ENCODE measurements at regions not wholly inside any gene's neighbourhood (a gene's known extent, or its start where the extent isn't known, plus 50 kb on each side); places are given as distances from the start of the nearest gene placed in this dataset.
"Not testable (repeated sequence)": the region's sequence is repeated elsewhere in the genome, so short reads cannot be mapped to it uniquely, and the experiment has no call there.

DNA sequence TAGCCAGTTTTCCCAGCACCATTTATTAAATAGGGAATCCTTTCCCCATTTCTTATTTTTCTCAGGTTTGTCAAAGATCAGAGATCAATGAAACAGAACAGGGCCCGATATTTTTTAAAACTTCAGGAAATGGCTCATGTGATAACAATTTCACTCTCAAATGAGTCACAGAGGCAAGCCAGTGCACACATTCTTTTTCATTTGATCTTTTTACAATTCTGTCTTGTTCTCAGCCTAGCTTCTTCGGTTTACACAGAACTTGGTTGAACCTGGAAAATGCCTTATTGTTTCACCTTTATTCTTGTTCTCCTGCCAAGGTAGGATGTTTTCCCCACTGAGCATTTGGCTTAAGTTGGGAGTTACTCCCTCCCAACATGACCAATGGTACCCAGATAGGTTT lies 258.9 kb downstream of the COL12A1 start:
- peak; percentile 71 for DNase-seq

DNA sequence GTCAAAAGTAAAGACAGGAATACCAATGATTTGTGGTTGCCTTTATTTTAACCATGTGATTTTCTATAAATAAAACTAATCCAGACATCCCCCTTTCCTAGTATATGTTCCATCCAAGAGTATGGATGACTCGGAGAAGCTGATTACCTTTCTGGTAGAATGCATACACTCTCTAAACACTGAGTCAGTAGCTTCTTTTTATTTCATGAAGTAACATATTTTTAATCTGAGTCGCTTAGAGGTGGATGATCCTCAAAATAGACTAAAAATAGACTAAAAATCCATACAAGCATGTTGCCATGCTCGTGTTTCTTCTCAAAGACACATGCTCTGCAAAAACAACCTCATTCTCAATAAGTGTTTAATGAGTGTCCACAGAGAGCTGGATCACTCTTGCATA lies 263.7 kb downstream of the COL12A1 start:
- peak; percentile 49 for DNase-seq

DNA sequence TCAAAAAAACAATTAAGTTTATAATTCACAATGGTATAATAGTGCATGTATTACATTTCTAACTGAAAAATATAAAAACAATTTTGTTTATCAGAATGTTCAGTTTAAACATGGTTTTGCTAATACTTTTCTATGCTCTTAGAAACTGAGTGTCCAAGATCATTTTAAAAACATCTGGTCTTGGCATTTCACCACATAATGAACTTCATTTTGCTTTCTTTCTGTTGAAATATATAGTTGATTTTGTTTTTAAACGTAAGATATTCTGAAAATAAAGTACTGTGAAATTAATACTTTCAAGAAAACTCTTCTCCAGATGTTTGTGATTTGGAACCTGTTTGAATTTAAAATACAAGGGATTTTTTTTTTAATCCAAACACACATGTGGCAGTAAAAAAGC lies 264.4 kb downstream of the COL12A1 start:
- no peak for DNase-seq

DNA sequence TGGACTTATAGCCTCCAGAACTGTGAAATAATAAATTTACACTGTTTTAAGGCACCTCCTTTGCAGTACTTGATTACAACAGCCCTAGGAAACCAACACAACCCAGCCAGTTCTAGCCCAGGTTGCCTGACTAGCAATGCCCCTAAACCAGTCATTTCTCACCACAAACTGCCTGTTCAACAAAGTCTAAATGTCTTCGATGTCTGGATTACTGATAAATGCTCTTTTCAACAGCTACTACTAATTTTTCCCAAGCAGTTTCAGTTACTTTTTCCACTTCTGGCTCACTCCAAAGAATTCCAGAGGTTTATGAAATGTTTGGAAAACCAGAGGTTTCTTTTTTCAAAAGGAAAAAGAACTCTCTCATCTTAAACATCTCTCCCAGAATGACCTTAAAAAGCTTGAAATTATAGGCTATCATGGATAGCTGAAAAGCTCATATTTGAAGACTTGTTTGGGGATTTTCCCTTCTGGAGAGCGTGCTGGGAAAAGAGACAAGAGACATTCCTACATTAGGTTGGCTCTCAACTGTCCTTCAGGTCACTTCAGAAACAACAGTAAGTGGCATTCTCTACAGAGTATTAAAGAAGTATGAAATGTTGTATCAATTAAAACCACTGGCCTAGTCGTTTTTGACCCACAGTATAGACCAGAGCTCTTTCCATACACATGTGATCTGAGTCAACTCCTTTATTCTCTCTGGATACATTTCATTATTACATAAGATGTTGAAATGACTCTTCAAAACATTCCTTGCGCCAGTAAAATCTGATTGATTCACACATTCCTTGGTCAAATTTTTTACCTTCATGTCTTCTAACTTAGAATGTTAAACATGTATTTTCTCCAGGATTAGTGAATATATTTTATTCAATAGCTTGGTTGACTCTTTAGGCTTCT lies 265.9 kb downstream of the COL12A1 start:
- peak; percentile 55 for DNase-seq

DNA sequence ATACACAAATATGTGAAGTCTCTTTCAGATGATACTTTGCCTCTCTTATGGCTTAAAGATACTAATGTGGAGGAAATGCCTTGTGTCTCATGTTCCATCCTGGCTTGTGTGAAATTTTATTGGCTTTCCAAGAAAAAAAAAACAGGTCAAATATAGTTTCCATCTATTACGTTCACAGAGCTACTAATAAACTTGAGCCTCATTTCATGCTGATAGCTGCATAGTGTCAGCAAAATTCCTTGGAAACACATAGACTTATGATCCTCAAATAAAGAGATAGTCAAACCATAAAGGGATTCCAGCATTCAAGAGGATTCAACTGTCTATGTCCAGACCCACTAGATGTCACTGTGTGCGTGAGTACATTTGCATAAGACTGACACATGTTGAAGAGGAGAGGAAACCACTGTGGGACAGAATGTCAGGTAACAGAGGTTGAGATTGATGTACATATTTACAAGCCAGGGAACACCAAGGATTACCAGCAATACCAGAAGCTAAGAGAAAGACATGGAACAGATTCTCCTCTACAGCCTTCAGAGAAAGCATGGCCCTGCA lies 266.6 kb downstream of the COL12A1 start:
- DNase-seq: peak; percentile 41

DNA sequence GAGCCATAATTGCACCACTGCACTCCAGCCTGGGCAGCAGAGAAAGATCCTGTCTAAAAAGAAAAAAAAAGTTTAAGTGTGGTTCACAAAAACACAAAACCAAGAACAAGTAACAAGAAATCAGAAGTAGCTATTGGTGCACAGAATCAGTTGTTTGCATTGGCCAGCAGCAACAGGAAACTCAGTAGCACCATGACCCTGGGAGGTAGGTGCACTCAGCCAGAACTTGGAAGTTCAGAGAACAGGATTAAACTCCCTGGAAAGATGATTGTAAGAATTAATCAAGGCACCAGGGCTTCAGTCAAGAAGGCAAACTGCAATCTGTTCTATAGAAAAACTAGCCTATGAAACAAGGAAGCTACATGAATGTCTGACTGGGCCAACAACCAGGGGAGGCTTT lies 267.9 kb downstream of the COL12A1 start:
- DNase-seq: no peak

DNA sequence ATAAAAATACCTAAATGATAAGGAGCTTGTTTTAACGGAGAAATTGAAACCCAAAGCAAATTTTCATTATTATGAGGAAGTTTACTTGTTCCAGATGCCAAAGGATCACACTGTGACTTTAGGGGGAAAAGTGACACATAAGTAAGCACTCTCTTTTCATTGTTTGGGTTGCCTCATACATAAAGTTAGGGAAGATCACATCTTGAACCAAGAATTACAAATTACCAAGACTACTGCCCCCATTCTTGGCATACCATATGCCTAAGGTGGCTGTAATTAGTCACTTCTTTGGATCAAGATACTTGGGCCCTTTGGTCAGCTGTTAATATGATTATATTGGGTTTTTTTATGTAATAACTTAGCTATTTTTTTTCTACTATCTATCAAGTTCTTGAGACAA lies 269.0 kb downstream of the COL12A1 start:
- peak; percentile 86 for DNase-seq

DNA sequence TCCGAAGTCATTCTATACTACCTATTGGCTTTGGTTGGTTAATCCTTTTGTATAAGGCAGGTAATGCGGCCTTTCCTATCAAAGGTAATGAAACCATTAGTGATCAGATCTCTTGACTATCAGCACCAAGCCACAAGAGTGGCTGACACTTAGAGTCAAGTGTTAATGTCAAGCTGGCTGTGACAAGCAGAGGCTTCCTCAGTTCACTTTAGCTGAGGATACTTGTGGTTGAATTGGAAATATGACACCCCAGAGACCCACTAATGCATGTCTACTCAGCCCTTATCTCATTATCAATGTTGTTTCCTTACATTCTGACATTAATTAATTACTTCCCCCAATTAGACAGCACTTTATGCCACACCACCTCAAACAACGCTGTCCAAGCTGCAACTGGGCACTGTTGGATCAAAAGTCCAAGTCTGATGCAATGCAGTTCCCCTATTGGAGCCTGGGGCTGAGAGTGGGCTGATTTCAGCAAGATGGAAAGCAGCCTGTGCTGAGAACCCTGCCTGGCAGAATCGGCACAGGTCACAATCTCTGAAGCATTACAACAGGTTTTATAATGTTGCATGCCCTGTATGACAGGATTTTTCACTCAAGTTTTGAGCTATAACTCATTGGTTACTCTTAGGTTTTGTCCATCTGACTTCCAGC lies 273.5 kb downstream of the COL12A1 start:
- DNase-seq: no peak

DNA sequence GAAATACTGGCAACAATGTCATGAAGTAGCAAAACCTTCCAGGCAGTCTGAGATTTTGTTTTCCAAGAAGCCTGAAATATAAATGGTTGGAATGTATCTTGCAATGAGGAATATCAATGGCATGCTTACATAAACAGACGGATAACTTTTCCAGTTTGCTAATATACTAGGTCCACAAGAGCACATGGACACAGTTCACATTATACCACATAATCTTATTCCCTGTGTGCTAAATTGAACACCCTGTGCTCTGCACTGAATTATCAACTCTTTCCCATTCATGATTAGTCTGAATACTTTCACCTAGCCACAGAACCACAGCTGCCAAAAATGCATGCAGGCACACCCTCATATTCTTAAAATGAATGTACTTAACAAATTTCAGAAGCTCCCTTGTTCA lies 274.3 kb downstream of the COL12A1 start:
- DNase-seq: peak; percentile 87

DNA sequence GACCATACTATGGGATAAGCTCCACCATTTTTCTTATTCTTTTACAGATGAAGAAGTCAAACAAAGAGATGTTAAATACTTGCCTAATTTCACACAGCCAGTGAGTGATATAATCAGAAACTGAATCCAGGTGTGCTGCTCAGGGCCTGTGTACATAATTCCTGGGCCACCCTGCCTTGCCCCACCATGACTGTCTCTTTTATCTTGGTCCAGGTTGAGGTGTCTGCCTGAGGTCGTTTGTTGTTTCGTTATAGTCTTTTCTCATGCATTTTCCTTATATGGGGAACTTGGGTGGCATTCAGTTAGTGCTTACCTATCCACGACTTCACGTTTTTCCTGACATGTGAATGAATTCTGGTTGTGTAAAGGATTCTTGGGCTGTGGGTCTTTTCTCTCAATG lies 277.6 kb downstream of the COL12A1 start:
- DNase-seq: no peak

DNA sequence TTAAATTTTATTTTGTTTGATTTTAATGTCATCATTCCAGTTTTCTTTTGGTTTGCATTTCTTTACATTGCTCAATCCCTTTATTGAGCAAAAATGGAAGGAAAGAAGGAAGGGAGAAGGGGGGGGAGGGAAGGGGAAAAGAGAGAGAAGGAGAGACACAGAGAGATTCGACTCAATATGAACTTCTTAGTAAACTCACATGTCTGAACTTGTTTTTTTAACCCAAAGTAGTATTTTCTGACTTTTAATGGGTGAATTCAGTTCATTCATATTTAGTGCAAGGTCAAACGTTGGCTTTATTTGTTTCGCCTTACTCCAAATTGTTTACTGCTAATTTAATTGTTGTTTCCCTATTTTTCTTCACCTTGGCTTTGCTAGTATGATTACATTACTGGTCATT lies 278.6 kb downstream of the COL12A1 start:
- no peak for DNase-seq

DNA sequence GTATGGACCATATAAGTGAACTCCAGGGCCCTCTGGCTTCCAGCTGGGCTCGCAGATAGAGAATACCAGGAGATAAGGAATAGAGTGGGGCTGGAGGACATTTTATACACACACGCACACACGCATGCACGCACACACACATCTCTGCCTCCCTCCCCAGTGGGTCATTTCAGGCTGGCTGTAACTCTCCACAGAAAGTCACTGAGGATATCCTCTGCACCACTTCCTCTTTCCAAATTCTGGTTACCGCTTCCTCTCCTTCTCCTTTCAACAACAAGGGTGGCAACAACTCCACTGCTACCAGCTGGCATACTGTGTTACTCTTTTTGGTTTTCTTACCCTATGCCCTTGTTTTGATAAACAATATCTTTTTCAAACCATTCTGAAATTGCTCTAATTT lies 280.2 kb downstream of the COL12A1 start:
- no peak for DNase-seq

DNA sequence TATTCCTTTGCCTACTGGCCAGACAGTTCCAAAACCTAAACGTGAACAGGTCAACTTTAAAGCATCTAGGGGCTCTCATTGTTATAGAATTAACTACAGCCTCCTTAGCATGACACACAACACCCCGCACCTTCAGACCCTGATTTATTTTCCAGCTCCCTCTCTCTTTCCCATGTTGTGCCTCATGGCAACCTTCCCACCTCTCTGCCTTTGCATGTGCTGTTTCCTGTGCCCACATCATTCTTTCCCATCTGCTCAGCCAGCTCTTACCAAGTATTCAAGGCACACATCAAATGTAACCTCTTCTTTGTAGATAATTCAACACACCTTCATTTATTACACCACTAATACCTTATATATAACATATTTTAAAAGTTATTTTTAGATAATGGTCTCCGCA lies 291.0 kb downstream of the COL12A1 start:
- no peak for DNase-seq

DNA sequence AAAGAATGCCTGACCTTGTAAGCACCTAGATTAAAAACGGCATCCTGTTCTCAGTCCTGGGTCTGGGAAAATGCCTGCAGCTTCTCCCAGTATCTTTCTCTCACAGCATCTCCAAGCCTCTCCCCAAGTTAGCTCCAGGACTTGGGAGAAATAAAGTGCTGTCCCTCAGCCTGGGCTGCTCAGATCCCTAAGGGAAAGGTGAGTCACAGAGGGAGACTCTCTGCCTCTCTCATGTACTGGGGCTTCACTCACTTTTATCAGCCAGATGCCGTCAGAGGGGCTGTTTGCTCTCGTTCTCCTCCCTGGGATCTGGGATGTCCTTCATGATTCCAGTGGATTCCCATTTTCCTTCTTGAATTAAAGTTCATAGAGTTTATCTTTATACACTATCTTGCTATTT lies 293.6 kb downstream of the COL12A1 start:
- no peak for DNase-seq

DNA sequence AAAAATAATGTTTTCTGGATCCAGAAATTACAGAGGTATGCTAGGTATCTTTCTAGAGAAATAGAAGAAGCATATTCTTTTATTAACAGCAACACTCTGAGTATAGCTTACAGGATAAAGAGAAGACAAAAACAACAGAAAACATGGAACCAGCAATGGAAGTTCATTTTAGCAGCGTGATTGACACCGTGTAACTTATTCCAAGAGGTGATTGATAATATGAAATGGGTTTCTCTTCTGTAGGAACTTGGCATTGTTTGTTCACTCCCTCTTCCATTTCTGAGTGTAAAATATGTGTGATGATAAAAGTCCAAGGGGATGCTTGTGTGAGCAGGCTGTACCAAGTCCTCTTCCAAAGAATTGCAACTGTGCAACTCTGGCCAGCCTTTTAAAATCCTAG lies 303.0 kb downstream of the COL12A1 start:
- DNase-seq: no peak

DNA sequence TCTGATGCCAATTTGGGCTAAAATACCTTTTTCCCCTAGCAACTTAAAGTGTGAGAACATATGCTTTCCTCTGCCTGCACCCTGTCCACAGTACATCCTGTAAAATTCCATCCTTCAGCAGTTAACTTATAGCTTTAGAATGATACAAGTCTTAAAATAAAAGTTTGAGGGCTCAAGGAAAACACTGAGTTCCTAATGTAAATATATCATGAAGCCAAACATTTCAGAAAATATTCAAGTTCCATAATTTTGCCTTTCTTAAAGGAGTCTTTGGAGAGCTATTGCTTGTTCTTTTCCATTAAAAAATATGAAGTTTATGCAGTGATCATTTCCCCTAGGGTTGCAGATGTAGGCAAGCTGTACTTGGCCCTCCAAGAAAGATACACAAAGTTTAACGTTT lies 303.8 kb downstream of the COL12A1 start:
- DNase-seq: no peak

DNA sequence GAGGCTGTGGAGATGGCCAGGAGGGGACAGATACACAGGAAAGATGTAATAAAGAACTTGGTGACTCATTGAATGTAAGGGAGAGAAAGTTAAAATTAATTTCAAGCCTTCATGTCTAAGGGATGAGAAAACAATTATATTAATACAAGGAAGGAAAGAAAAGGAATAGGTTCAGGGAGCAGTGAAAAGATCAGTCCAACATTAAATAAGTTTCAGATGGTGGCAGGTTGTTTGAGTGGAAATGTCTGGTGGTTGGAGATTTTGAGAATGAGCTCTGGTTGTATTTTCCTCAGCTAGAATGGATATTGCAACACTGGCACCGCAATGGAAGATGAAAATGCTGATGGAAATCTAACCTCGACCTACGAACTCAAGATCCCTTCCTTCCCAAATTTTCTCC lies 304.3 kb downstream of the COL12A1 start:
- DNase-seq: no peak

DNA sequence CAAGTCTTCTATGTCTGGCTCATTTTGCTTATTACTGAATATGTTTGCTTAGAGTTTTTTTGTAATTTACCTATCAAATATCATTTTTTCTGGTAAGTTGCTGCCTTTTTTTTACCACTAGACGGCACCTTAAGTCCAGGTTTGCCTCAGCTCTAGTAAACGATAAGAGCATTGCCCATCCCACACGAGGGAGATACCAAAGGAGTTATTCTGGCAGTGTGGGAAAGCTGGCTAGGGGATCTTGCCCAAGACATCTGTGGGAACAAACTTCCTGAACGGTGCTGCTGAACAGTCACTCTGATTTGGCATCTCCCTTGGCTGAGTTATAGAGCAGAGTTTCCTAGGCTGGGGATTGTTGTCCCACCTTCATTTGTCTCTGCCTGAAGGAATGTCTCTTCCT lies 306.4 kb downstream of the COL12A1 start:
- DNase-seq: peak; percentile 61

DNA sequence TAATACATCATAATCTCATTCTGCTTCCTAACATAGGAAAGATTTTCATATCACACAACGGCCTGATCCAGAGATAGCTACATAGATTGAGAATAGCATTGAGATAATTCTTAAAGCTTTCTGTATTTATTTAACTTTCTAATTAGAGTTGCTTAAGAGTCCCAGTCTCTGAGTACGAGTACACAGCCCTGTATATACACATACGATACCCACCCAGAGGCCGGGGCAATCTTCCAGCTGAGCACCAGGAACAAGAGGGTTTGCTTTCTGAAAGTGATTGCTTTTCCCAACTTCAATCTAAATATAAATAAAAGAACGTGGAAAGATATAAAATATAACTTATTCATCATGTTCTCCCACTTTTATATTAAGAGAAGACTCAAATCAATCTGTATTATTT lies 313.8 kb downstream of the COL12A1 start:
- no peak for DNase-seq

DNA sequence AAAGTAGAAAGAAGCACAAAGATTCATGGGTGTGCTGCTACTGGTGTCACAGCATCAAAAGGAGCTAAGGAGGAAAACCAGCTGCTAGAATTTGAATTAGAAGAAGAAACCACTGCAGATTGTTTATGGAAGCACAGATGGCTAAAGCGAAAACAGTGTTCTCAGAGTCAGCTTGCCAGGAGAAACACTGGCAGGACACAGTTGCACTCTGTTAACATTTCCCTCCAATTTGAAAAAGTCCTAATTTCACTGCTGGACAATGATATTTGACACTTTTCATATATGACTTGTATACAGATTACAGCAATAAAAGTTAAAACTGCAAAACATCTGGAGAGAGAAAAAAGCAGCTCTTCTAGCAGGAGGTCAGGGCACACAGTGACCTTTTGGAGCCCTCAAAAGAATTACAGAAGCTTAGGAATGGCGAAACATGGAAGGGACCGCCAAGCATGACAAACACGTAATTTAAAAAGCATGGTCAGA lies 314.5 kb downstream of the COL12A1 start:
- DNase-seq: peak; percentile 93

DNA sequence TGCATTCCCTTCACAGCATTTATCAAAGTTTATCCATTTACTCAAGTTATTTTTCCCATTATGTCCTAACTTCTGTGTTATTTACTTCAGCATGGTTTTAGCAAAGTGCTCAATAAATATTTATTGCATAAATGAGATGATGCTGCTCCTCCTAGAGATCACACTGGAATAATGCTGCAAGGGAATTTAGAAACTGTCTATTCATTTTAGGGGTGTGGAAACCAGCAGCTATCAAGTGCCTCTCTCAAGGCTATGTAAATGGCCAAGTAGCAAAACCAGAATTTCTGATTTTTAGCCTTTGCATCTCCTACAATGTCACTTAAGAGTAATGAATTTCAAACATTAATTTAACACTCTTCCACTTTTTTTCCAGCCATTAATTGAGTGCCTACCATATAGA lies 316.2 kb downstream of the COL12A1 start:
- DNase-seq: peak; percentile 19

DNA sequence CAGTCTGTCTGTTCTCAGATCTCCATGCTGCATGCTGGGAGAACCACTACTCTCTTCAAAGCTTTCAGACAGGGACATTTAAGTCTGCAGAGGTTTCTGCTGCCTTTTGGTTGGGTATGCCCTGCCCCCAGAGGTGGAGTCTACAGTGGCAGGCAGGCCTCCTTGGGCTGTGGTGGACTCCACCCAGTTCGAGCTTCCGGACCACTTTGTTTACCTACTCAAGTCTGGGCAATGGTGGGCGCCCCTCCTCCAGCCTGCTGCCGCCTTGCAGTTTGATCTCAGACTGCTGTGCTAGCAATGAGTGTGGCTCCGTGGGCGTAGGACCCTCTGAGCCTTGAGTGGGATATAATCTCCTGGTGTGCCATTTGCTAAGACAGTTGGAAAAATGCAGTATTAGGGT lies 317.1 kb downstream of the COL12A1 start:
- DNase-seq: not testable (repeated sequence)

DNA sequence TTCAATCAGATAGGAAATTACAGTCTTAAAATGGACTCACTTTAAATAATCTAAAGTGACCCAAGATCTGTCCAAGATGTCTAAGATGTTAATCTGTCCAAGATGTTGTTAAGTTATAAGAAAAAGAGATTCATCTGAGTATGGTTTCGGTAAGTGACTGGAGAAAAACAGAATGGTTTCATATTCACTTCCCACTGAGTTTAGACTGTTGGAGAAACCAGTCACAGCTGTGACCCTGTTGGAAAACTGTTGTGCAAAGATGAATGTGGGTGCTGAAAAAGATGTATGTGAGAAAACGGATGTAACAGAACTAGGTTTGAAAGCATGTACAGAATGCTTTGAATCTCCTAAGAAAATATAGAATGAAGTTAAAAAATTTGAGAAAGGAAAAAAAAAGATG lies 325.9 kb downstream of the COL12A1 start:
- DNase-seq: peak; percentile 4

DNA sequence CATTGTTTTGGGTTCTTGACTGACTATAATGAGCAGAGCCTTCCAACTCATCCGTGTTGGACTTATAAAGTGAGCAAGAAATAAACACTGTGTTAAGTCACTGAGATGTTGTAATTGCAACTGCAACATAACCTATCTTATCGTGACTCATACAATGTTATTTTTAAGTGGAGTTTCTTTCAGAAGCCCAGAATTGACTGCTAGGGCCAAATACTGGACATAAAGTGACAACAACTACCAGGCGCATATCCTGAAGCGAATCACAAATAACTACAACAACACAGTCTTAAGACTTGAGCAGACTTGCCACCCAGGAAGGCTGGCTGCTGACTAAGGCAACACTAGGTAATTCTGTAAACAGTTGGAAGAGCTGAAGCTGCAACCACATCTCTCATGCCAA lies 326.6 kb downstream of the COL12A1 start:
- peak; percentile 88 for DNase-seq
